ENCODE measurements at regions not wholly inside any gene's neighbourhood (a gene's known extent, or its start where the extent isn't known, plus 50 kb on each side); places are given as distances from the start of the nearest gene placed in this dataset.

GRCh38 chr22:22386602-22387385 lies 121.7 kb downstream of the ZNF280B start:
- TF ChIP-seq RCOR1 (IDR thresholded peaks at IDR 0.05; ENCODE audit: low read depth, low read length): no peak
- TF ChIP-seq CTCF (IDR thresholded peaks at IDR 0.05): no peak
- TF ChIP-seq KDM1A (IDR thresholded peaks at IDR 0.05; ENCODE audit: low read depth): no peak

Data from A549 (cell line).